Inflammatory macrophage treated with lipopolysaccharide for 4 hours (primary cell): ENCODE measurements at regions not wholly inside any gene's neighbourhood (a gene's known extent, or its start where the extent isn't known, plus 50 kb on each side); places are given as distances from the start of the nearest gene placed in this dataset.
"Not testable (repeated sequence)": the region's sequence is repeated elsewhere in the genome, so short reads cannot be mapped to it uniquely, and the experiment has no call there.

Source experiments
- DNase-seq: peaks from one replicate; pipeline ENCODE4 v3.0.0-alpha.2; 2020

- no peak for DNase-seq
Measured at GRCh38 chr5:92977846-92978540, 603.0 kb downstream of the NR2F1-AS1 start.

GRCh38 chr5:92976156-92976555 is 604.9 kb downstream of the NR2F1-AS1 start:
- no peak for DNase-seq

- DNase-seq: no peak
Measured at GRCh38 chr5:92969781-92970237, 611.2 kb downstream of the NR2F1-AS1 start.

- DNase-seq: no peak
Measured at GRCh38 chr5:92969191-92969780, 611.7 kb downstream of the NR2F1-AS1 start.

- DNase-seq: no peak
Measured at GRCh38 chr5:92963800-92964199, 617.2 kb downstream of the NR2F1-AS1 start.

GRCh38 chr5:92962752-92963151 is 618.3 kb downstream of the NR2F1-AS1 start:
- no peak for DNase-seq

- DNase-seq: no peak
Measured at GRCh38 chr5:92956886-92957285, 624.1 kb downstream of the NR2F1-AS1 start.

- no peak for DNase-seq
Measured at GRCh38 chr5:92952243-92952642, 628.8 kb downstream of the NR2F1-AS1 start.

- DNase-seq: no peak
Measured at GRCh38 chr5:92951746-92952145, 629.3 kb downstream of the NR2F1-AS1 start.

- DNase-seq: no peak
Measured at GRCh38 chr5:92946546-92946945, 634.5 kb downstream of the NR2F1-AS1 start.

GRCh38 chr5:92945605-92946097 is 635.4 kb downstream of the NR2F1-AS1 start:
- DNase-seq: no peak

GRCh38 chr5:92944903-92945604 is 636.0 kb downstream of the NR2F1-AS1 start:
- no peak for DNase-seq

GRCh38 chr5:92944337-92944736 is 636.7 kb downstream of the NR2F1-AS1 start:
- DNase-seq: no peak

GRCh38 chr5:92942762-92943161 is 638.3 kb downstream of the NR2F1-AS1 start:
- DNase-seq: no peak

GRCh38 chr5:92941806-92942205 is 639.2 kb downstream of the NR2F1-AS1 start:
- no peak for DNase-seq

GRCh38 chr5:92939428-92939827 is 641.6 kb downstream of the NR2F1-AS1 start:
- DNase-seq: no peak

GRCh38 chr5:92937396-92937795 is 643.6 kb downstream of the NR2F1-AS1 start:
- not testable (repeated sequence) for DNase-seq

GRCh38 chr5:92930057-92930456 is 651.0 kb downstream of the NR2F1-AS1 start:
- no peak for DNase-seq

GRCh38 chr5:92927291-92927778 is 653.7 kb downstream of the NR2F1-AS1 start:
- no peak for DNase-seq

- no peak for DNase-seq
Measured at GRCh38 chr5:92923885-92924284, 657.1 kb downstream of the NR2F1-AS1 start.

GRCh38 chr5:92922231-92922967 is 658.6 kb downstream of the NR2F1-AS1 start:
- DNase-seq: no peak

- DNase-seq: no peak
Measured at GRCh38 chr5:92917044-92917443, 664.0 kb downstream of the NR2F1-AS1 start.

GRCh38 chr5:92916036-92916435 is 665.0 kb downstream of the NR2F1-AS1 start:
- no peak for DNase-seq
